B cell (primary cell): ENCODE measurements at regions not wholly inside any gene's neighbourhood (a gene's known extent, or its start where the extent isn't known, plus 50 kb on each side); places are given as distances from the start of the nearest gene placed in this dataset.

Experiments
- ATAC-seq: fragments of 200-7000 bp; cut with Tn5 transposase; one replicate; pipeline ENCODE4 v1.10.0; 2021; ENCODE audit warnings: low read depth, mild to moderate bottlenecking, moderate number of reproducible peaks, moderate library complexity
- CTCF ChIA-PET: fragments of 350-600 bp; sonication (Branson Sonifier 250); formaldehyde crosslinking; loops from one replicate; lab custom pipeline; 2021; ENCODE audit warnings: antibody characterized with exemption, inconsistent platforms; lab: Charles Lee
- POLR2A ChIA-PET: fragments of 350-600 bp; sonication (Branson Sonifier 250); formaldehyde crosslinking; loops from one replicate; lab custom pipeline; 2021; ENCODE audit warnings: antibody characterized with exemption; lab: Charles Lee
- DNase-seq: peaks from one replicate; pipeline ENCODE4 v3.0.0; 2013
- H2AFZ ChIP-seq: 2 replicates; pipeline ENCODE4 v1.6.1; 2012; ENCODE audit warnings: mild to moderate bottlenecking, low read depth, low read length; ENCODE audit not compliant: insufficient read depth, poor library complexity, severe bottlenecking
- H3K27ac ChIP-seq, 2 donors: 1 replicate in 1 of 2; 2 replicates in 1 of 2; pipeline ENCODE4 v1.5.1; 2012 to 2013; ENCODE audit warnings: low read length in 2 of 2, mild to moderate bottlenecking in 2 of 2, moderate library complexity in 1 of 2
- H3K27me3 ChIP-seq, 4 experiments: fragments of 200-600 bp in 1 of 4; sonication (generic) in 1 of 4; replicated peaks in 1 of 4; 1 replicate in 2 of 4; 2 replicates in 2 of 4; pipeline versions ENCODE4 v1.6.1 to v1.7.0; 2013 to 2016; ENCODE audit warnings: low read length in 3 of 4, mild to moderate bottlenecking in 2 of 4, mixed read lengths in 1 of 4, moderate library complexity in 1 of 4; ENCODE audit not compliant: insufficient read depth in 4 of 4, control insufficient read depth in 3 of 4; ENCODE audit errors: control extremely low read depth in 1 of 4
- H3K36me3 ChIP-seq, 2 experiments: replicated peaks in 1 of 2; 1 replicate in 1 of 2; 2 replicates in 1 of 2; pipeline versions ENCODE4 v1.6.1 to v1.7.1; 2013; ENCODE audit warnings: low read length in 1 of 2; ENCODE audit not compliant: insufficient read depth in 2 of 2, control insufficient read depth in 1 of 2; ENCODE audit errors: control extremely low read depth in 1 of 2, extremely low read depth in 1 of 2
- H3K4me1 ChIP-seq, 2 donors: fragments of 200-600 bp in 1 of 2; sonication (generic) in 1 of 2; 1 replicate in 1 of 2; 2 replicates in 1 of 2; pipeline versions ENCODE4 v1.5.1 to v1.6.1; 2013 to 2017; ENCODE audit warnings: low read length in 2 of 2; ENCODE audit not compliant: control insufficient read depth in 2 of 2, insufficient read depth in 2 of 2
- H3K4me2 ChIP-seq: replicated peaks from 2 replicates; pipeline ENCODE3; 2012; ENCODE audit warnings: mild to moderate bottlenecking, low read depth, low read length; ENCODE audit not compliant: poor library complexity, severe bottlenecking
- H3K4me3 ChIP-seq, 5 experiments: fragments of 200-600 bp in 1 of 5; sonication (generic) in 1 of 5; 1 replicate in 3 of 5; 2 replicates in 2 of 5; pipeline versions ENCODE4 v1.5.1 to v1.7.0; 2011 to 2016; ENCODE audit warnings: low read length in 4 of 5, mild to moderate bottlenecking in 4 of 5, low read depth in 2 of 5, control low read depth in 1 of 5, moderate library complexity in 1 of 5; ENCODE audit not compliant: insufficient read depth in 1 of 5; ENCODE audit errors: control extremely low read depth in 1 of 5, extremely low read depth in 1 of 5
- H3K79me2 ChIP-seq: fragments of 200-600 bp; sonication (generic); one replicate; pipeline ENCODE4 v1.6.0; 2016; ENCODE audit warnings: low read length; ENCODE audit not compliant: control insufficient read depth, insufficient read depth
- H3K9ac ChIP-seq: fragments of 200-600 bp; sonication (generic); 2 replicates; pipeline ENCODE4 v1.6.1; 2017; ENCODE audit warnings: mild to moderate bottlenecking, low read length, moderate library complexity
- H3K9me3 ChIP-seq, 3 donors: one replicate each; pipeline versions ENCODE4 v1.6.1 to v1.7.1; 2013; ENCODE audit warnings: low read length in 2 of 3; ENCODE audit not compliant: control insufficient read depth in 2 of 3, insufficient read depth in 1 of 3; ENCODE audit errors: control extremely low read depth in 1 of 3
- H4K20me1 ChIP-seq: 2 replicates; pipeline ENCODE4 v1.6.0; 2012; ENCODE audit warnings: mild to moderate bottlenecking, low read length; ENCODE audit not compliant: insufficient read depth, control insufficient read depth, poor library complexity, severe bottlenecking
- H3K27ac Mint-ChIP-seq: one replicate; pipeline ENCODE4 v1.8.0; 2021; ENCODE audit warnings: mixed read lengths
- H3K27me3 Mint-ChIP-seq: one replicate; pipeline ENCODE4 v1.8.0; 2021; ENCODE audit warnings: mixed read lengths
- H3K4me1 Mint-ChIP-seq: one replicate; pipeline ENCODE4 v1.8.0; 2021; ENCODE audit warnings: mixed read lengths
- H3K4me3 Mint-ChIP-seq: one replicate; pipeline ENCODE4 v1.8.0; 2021; ENCODE audit warnings: mixed read lengths
- H3K9me3 Mint-ChIP-seq: one replicate; pipeline ENCODE4 v1.8.0; 2022; ENCODE audit warnings: mixed read lengths; ENCODE audit not compliant: insufficient read depth
- CTCF ChIP-seq: fragments of 200-600 bp; IDR thresholded peaks from one replicate; pipeline ENCODE4 v1.8.0; 2022; ENCODE audit warnings: antibody characterized with exemption, mild to moderate bottlenecking
- EZH2 ChIP-seq: IDR thresholded peaks from 2 replicates; pipeline ENCODE4 v1.6.1; 2012; ENCODE audit warnings: borderline replicate concordance, low read depth, mild to moderate bottlenecking, moderate library complexity, low read length; ENCODE audit not compliant: insufficient read depth, poor library complexity, severe bottlenecking
- WGBS: methylation state at CpG from one replicate; pipeline ENCODE4 v1.1.5; 2013; ENCODE audit warnings: missing lambda C conversion rate; ENCODE audit not compliant: insufficient coverage; 5-methylcytosine and 5-hydroxymethylcytosine counted together
- intact Hi-C: fragments of 100-400 bp; cut with micrococcal nuclease; formaldehyde crosslinking; loops from one replicate; pipeline ENCODE4 v1.10.0; 2022

GRCh38 chr20:21941941-21942805 lies 236.7 kb downstream of the PAX1 start:
- H3K4me3 ChIP-seq = no peak overlapping the region
- TF ChIP-seq EZH2 (no peak), CTCF (no peak)
- DNase-seq = no peak
- Mint-ChIP-seq H3K27ac (no peak overlapping the region), H3K9me3 (no peaks in the 10 kb centered on the region), H3K4me3 (no peak overlapping the region), H3K27me3 (no peaks in the 10 kb centered on the region), H3K4me1 (no peaks in the 10 kb centered on the region)
- H3K9me3 ChIP-seq = peaks cover 0 to 3% (median 0%) of the 10 kb centered on the region in 3 donors
- H3K27me3 ChIP-seq = no peaks in the 10 kb centered on the region
- no peak overlapping the region for H3K4me2 ChIP-seq
- no peak overlapping the region for H2AFZ ChIP-seq
- H3K9ac ChIP-seq = no peak overlapping the region
- intact Hi-C loops = no loop called here
- no peaks in the 10 kb centered on the region for H3K4me1 ChIP-seq
- no peaks in the 10 kb centered on the region for H4K20me1 ChIP-seq
- no peaks in the 10 kb centered on the region for H3K36me3 ChIP-seq
- H3K79me2 ChIP-seq = no peaks in the 10 kb centered on the region
- 91% methylated on average over 6 of the region's 8 CpGs for WGBS
- no peak for ATAC-seq
- ChIA-PET POLR2A (no interaction called here), CTCF (no interaction called here)
- H3K27ac ChIP-seq = no peak overlapping the region

DNA sequence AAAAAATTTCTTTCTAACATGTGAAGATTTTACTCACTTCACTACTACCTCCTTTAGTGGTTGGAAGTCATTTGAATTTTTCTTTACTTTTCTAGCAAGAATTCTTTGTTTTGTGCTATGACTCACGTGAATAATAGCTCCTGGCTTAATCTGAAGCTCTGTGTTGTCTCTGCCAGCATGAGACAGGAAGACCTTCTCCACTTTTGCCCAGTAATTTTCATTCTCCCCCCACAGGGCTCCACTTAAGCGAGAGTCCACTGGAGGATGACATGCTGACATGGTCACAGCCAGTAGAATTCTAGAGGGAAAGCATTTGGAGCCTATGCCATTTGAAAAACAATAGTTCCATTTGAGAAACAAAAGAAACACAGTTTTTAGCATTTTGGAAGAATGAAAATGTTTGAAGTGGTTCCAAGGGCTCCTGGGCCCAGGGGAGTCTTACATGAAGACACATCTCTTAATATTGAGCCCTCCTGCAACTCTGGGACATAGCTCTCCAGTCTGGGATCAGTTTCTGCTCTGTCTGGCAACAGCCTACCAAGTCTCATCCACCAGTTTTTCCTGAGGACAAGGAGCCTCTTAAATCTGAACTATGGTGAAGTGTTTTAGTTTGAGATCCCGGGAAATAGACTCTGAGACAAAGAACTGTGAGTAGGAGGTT lies 231.4 kb downstream of the PAX1 start:
- no peak overlapping the region for H3K27ac Mint-ChIP-seq
- no peaks in the 10 kb centered on the region for H3K79me2 ChIP-seq
- no peaks in the 10 kb centered on the region for H3K9me3 ChIP-seq
- H3K4me1 Mint-ChIP-seq = no peaks in the 10 kb centered on the region
- 100% methylated on average over 1 of the region's 3 CpGs for WGBS
- ATAC-seq (no peak), DNase-seq (no peak)
- H3K4me3 Mint-ChIP-seq = no peak overlapping the region
- H2AFZ ChIP-seq = no peak overlapping the region
- H3K4me3 ChIP-seq = no peak overlapping the region
- no peak for TF ChIP-seq CTCF
- no peak for TF ChIP-seq EZH2
- H3K27me3 Mint-ChIP-seq = no peaks in the 10 kb centered on the region
- no peaks in the 10 kb centered on the region for H3K9me3 Mint-ChIP-seq
- H4K20me1 ChIP-seq = no peaks in the 10 kb centered on the region
- H3K36me3 ChIP-seq = no peaks in the 10 kb centered on the region
- H3K4me1 ChIP-seq = no peaks in the 10 kb centered on the region
- no peak overlapping the region for H3K27ac ChIP-seq
- H3K27me3 ChIP-seq = no peaks in the 10 kb centered on the region
- H3K4me2 ChIP-seq = no peak overlapping the region
- ChIA-PET CTCF (no interaction called here), POLR2A (no interaction called here)
- intact Hi-C loops = no loop called here
- no peak overlapping the region for H3K9ac ChIP-seq
